ENCODE measurements at regions not wholly inside any gene's neighbourhood (a gene's known extent, or its start where the extent isn't known, plus 50 kb on each side); places are given as distances from the start of the nearest gene placed in this dataset.

GRCh38 chr5:4859500-4860235 is 280.5 kb upstream of the ADAMTS16 start:
- H3K4ac ChIP-seq (ENCODE audit: low read depth, low read length) = no peak overlapping the region
- DNase-seq = no peak
- no peak overlapping the region for H3K9ac ChIP-seq (ENCODE audit: extremely low read depth, insufficient read length, low read length)
- H4K20me1 ChIP-seq (ENCODE audit: control insufficient read depth, insufficient read depth, insufficient read length) = no peaks in the 10 kb centered on the region
- H2AK5ac ChIP-seq (ENCODE audit: insufficient read length, low read length) = no peak overlapping the region
- no peak overlapping the region for H2BK20ac ChIP-seq (ENCODE audit: low read depth, low read length, poor library complexity, severe bottlenecking)
- H3K4me2 ChIP-seq (ENCODE audit: insufficient read depth, insufficient read length, low read length) = no peak overlapping the region
- H2BK120ac ChIP-seq (ENCODE audit: low read depth, low read length, poor library complexity, severe bottlenecking) = no peak overlapping the region
- H3K14ac ChIP-seq (ENCODE audit: insufficient read depth, low read length) = no peak overlapping the region
- H3K56ac ChIP-seq (ENCODE audit: insufficient read length, low read depth, low read length) = no peak overlapping the region
- no peaks in the 10 kb centered on the region for H3K23me2 ChIP-seq (ENCODE audit: insufficient read length, low read depth, low read length, poor library complexity, severe bottlenecking)
- no peaks in the 10 kb centered on the region for H3K9me3 Mint-ChIP-seq
- H2AFZ ChIP-seq (ENCODE audit: low read length) = no peak overlapping the region
- H3K36me3 Mint-ChIP-seq (ENCODE audit: insufficient read depth in 1 of 3, low read depth in 3 of 3) = no peaks in the 10 kb centered on the region
- no peak overlapping the region for H3K27ac Mint-ChIP-seq
- 0 out of 2 replicates have a peak, but pooled peaks cover 7% of the 10 kb centered on the region for H3K4me1 ChIP-seq (ENCODE audit: insufficient read depth, low read length)
- no peak overlapping the region for H4K5ac ChIP-seq (ENCODE audit: insufficient read length, low read depth, low read length)
- no peak overlapping the region for H3K27ac ChIP-seq (ENCODE audit: insufficient read length, low read depth, low read length)
- H3K23ac ChIP-seq (ENCODE audit: insufficient read length, low read depth, low read length) = no peak overlapping the region
- no peak overlapping the region for H4K91ac ChIP-seq (ENCODE audit: insufficient read length, low read depth, low read length)
- TF ChIP-seq, protein P1, sequence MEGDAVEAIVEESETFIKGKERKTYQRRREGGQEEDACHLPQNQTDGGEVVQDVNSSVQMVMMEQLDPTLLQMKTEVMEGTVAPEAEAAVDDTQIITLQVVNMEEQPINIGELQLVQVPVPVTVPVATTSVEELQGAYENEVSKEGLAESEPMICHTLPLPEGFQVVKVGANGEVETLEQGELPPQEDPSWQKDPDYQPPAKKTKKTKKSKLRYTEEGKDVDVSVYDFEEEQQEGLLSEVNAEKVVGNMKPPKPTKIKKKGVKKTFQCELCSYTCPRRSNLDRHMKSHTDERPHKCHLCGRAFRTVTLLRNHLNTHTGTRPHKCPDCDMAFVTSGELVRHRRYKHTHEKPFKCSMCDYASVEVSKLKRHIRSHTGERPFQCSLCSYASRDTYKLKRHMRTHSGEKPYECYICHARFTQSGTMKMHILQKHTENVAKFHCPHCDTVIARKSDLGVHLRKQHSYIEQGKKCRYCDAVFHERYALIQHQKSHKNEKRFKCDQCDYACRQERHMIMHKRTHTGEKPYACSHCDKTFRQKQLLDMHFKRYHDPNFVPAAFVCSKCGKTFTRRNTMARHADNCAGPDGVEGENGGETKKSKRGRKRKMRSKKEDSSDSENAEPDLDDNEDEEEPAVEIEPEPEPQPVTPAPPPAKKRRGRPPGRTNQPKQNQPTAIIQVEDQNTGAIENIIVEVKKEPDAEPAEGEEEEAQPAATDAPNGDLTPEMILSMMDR (conservative IDR thresholded peaks at IDR 0.05) = no peak
- WGBS (ENCODE audit: extremely low coverage, insufficient read length, low lambda C conversion rate) = no CpG with 5 or more reads among the region's 2 CpGs
- H4K8ac ChIP-seq (replicated peaks; ENCODE audit: insufficient read length, low read depth, low read length) = no peak overlapping the region
- no peaks in the 10 kb centered on the region for H3K79me2 ChIP-seq (ENCODE audit: insufficient read depth, low read length)
- H3K4me1 Mint-ChIP-seq = peaks cover 9% of the 10 kb centered on the region in 2 experiments
- H3K9me3 ChIP-seq (ENCODE audit: control insufficient read depth, low read depth, low read length) = no peaks in the 10 kb centered on the region
- H3T11ph ChIP-seq (ENCODE audit: low read length) = no peak overlapping the region
- no peak overlapping the region for H3K18ac ChIP-seq (ENCODE audit: insufficient read length, low read depth, low read length)
- no peak overlapping the region for H2BK5ac ChIP-seq (ENCODE audit: insufficient read length, low read length)
- H3K27me3 Mint-ChIP-seq (ENCODE audit: low read depth) = no peaks in the 10 kb centered on the region
- no peak overlapping the region for H2BK12ac ChIP-seq (ENCODE audit: insufficient read length, low read depth, low read length)
- no peaks in the 10 kb centered on the region for H3K27me3 ChIP-seq (ENCODE audit: insufficient read depth, low read length)
- no peak overlapping the region for H2BK15ac ChIP-seq (ENCODE audit: low read depth, low read length)
- no peak overlapping the region for H3K4me3 Mint-ChIP-seq
- no peaks in the 10 kb centered on the region for H3K79me1 ChIP-seq (ENCODE audit: insufficient read depth, low read depth, low read length, poor library complexity, severe bottlenecking)

Measured in H9 (cell line).